ENCODE measurements at regions not wholly inside any gene's neighbourhood (a gene's known extent, or its start where the extent isn't known, plus 50 kb on each side); places are given as distances from the start of the nearest gene placed in this dataset.

- Histone ChIP-seq H3K4me3 (replicated peaks in 1 of 4; ENCODE audit: control extremely low read depth in 1 of 4, insufficient read depth in 1 of 4, low read depth in 3 of 4, low read length in 4 of 4) (no peak overlapping the region), H4K20me1 (ENCODE audit: control insufficient read depth, extremely low read depth, insufficient read depth, low read length) (no peaks in the 10 kb centered on the region), H3K9me3 (ENCODE audit: control insufficient read depth, insufficient read depth, low read depth, low read length) (no peaks in the 10 kb centered on the region), H3K4me1 (ENCODE audit: control insufficient read depth, extremely low read depth, insufficient read depth, low read length) (no peaks in the 10 kb centered on the region), H3K79me2 (ENCODE audit: control insufficient read depth, insufficient read depth, low read length) (no peaks in the 10 kb centered on the region), H2AFZ (ENCODE audit: low read length) (no peak overlapping the region), H3K9ac (ENCODE audit: insufficient read depth, low read length) (no peak overlapping the region), H3K27ac (ENCODE audit: insufficient read depth, low read length) (no peak overlapping the region), H3K27me3 (ENCODE audit: control insufficient read depth, insufficient read depth, low read length) (peaks cover 2% of the 10 kb centered on the region), H3K36me3 (ENCODE audit: control insufficient read depth, insufficient read depth, low read length) (no peaks in the 10 kb centered on the region), H3K4me2 (ENCODE audit: extremely low read depth, insufficient read depth, low read length) (no peak overlapping the region)
- no peak for TF ChIP-seq CTCF (conservative IDR thresholded peaks at IDR 0.05 in 1 of 2, IDR thresholded peaks at IDR 0.05 in 1 of 2; ENCODE audit: low read depth in 1 of 2, low read length in 2 of 2)
- TF ChIP-seq EZH2 (IDR thresholded peaks at IDR 0.05; ENCODE audit: low read length, missing control alignments), result no peak
- DNase-seq (ENCODE audit: low read depth in 2 of 2), result no peak
Observed at GRCh38 chr4:151567056-151567455, 158.1 kb downstream of the FHIP1A start.

GRCh38 chr4:151568966-151569365, 160.0 kb downstream of the FHIP1A start:
- Histone ChIP-seq H3K27ac (ENCODE audit: insufficient read depth, low read length) (no peak overlapping the region), H3K79me2 (ENCODE audit: control insufficient read depth, insufficient read depth, low read length) (no peaks in the 10 kb centered on the region), H3K4me2 (ENCODE audit: extremely low read depth, insufficient read depth, low read length) (no peak overlapping the region), H3K4me3 (replicated peaks in 1 of 4; ENCODE audit: control extremely low read depth in 1 of 4, insufficient read depth in 1 of 4, low read depth in 3 of 4, low read length in 4 of 4) (no peak overlapping the region), H4K20me1 (ENCODE audit: control insufficient read depth, extremely low read depth, insufficient read depth, low read length) (no peaks in the 10 kb centered on the region), H2AFZ (ENCODE audit: low read length) (no peak overlapping the region), H3K36me3 (ENCODE audit: control insufficient read depth, insufficient read depth, low read length) (no peaks in the 10 kb centered on the region), H3K27me3 (ENCODE audit: control insufficient read depth, insufficient read depth, low read length) (peaks cover 2% of the 10 kb centered on the region), H3K9ac (ENCODE audit: insufficient read depth, low read length) (no peak overlapping the region), H3K9me3 (ENCODE audit: control insufficient read depth, insufficient read depth, low read depth, low read length) (no peaks in the 10 kb centered on the region), H3K4me1 (ENCODE audit: control insufficient read depth, extremely low read depth, insufficient read depth, low read length) (no peaks in the 10 kb centered on the region)
- DNase-seq (ENCODE audit: low read depth in 2 of 2), result no peak
- TF ChIP-seq EZH2 (IDR thresholded peaks at IDR 0.05; ENCODE audit: low read length, missing control alignments) (no peak), CTCF (conservative IDR thresholded peaks at IDR 0.05 in 1 of 2, IDR thresholded peaks at IDR 0.05 in 1 of 2; ENCODE audit: low read depth in 1 of 2, low read length in 2 of 2) (no peak)

GRCh38 chr4:151569650-151570049, 160.7 kb downstream of the FHIP1A start:
- DNase-seq (ENCODE audit: low read depth in 2 of 2), result no peak
- H3K4me2 ChIP-seq (ENCODE audit: extremely low read depth, insufficient read depth, low read length), result no peak overlapping the region

More at GRCh38 chr4:151569650-151570049, 160.7 kb downstream of the FHIP1A start:
- no peaks in the 10 kb centered on the region for H4K20me1 ChIP-seq (ENCODE audit: control insufficient read depth, extremely low read depth, insufficient read depth, low read length)
- H3K4me1 ChIP-seq (ENCODE audit: control insufficient read depth, extremely low read depth, insufficient read depth, low read length), result no peaks in the 10 kb centered on the region
- H3K79me2 ChIP-seq (ENCODE audit: control insufficient read depth, insufficient read depth, low read length), result no peaks in the 10 kb centered on the region
- H3K9ac ChIP-seq (ENCODE audit: insufficient read depth, low read length), result no peak overlapping the region
- H3K9me3 ChIP-seq (ENCODE audit: control insufficient read depth, insufficient read depth, low read depth, low read length), result no peaks in the 10 kb centered on the region
- H3K27me3 ChIP-seq (ENCODE audit: control insufficient read depth, insufficient read depth, low read length), result no peaks in the 10 kb centered on the region
- H3K4me3 ChIP-seq (replicated peaks in 1 of 4; ENCODE audit: control extremely low read depth in 1 of 4, insufficient read depth in 1 of 4, low read depth in 3 of 4, low read length in 4 of 4), result no peak overlapping the region
- H2AFZ ChIP-seq (ENCODE audit: low read length), result no peak overlapping the region
- H3K27ac ChIP-seq (ENCODE audit: insufficient read depth, low read length), result no peak overlapping the region
- H3K36me3 ChIP-seq (ENCODE audit: control insufficient read depth, insufficient read depth, low read length), result no peaks in the 10 kb centered on the region
- no peak for TF ChIP-seq CTCF (conservative IDR thresholded peaks at IDR 0.05 in 1 of 2, IDR thresholded peaks at IDR 0.05 in 1 of 2; ENCODE audit: low read depth in 1 of 2, low read length in 2 of 2)
- no peak for TF ChIP-seq EZH2 (IDR thresholded peaks at IDR 0.05; ENCODE audit: low read length, missing control alignments)

Measured in fibroblast of lung (primary cell).